HG03342 (cell line): ENCODE measurements at regions not wholly inside any gene's neighbourhood (a gene's known extent, or its start where the extent isn't known, plus 50 kb on each side); places are given as distances from the start of the nearest gene placed in this dataset.

Experiments used
- ATAC-seq: cut with Tn5 transposase; IDR thresholded peaks from one replicate; pipeline ENCODE4 v1.9.1; 2021; ENCODE audit warnings: mild to moderate bottlenecking, moderate library complexity; ENCODE audit not compliant: unreplicated experiment

DNA sequence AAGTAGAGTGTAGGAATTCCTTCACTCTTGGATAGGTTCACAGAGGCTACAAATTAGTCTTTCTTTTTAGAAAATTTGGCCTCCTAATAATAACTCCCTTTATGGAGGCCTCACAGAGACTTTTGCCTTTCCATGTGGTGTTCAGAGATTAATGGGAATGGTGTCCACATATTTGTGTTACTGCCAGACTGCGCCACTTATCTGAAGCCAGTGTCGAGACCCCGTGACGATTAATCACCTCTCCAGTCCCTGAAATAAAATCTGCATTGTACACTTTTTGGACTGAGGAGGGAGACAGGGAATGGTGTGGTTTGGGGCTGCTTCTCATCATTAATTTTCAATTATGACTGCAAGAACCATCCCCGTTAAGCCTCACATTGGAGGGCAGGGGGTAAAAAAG lies 980.5 kb downstream of the FLRT2 start:
- no peak for ATAC-seq

DNA sequence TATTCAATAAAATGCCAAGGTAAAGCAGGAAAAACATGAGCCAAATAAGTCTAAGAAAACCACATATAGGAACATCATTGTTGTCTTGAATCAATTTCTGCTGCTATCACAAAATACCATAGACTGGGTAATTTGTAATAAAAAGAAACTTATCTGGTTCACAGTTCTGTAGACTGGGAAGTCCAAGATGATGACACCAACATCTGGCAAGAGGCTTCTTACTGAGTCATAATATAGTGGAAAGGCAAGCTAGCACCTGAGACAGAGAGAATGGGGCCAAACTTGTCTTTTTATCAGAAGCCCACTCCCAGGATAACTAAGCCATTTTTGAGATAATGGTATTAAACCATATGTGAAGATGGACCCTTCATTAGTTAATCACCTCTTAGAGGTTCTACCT lies 975.9 kb downstream of the FLRT2 start:
- ATAC-seq, result no peak

DNA sequence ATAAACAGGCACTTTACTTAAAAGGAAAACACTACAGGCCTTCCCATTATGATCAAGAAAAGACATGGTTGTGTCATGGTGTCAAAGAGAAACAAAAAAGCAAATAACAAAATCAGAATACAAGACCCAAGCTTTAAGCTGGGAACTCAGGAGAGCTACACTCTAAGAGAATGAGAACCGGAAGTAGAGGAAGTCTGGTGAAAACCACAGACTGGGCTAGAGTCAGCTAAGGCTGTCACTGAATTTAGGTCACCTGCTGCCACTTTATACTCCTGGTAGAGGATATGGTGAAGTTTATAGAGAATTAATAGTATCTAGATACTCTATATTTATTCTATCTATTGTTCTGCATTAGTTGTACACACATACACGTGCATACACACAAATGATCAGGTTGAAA lies 971.7 kb downstream of the FLRT2 start:
- no peak for ATAC-seq

DNA sequence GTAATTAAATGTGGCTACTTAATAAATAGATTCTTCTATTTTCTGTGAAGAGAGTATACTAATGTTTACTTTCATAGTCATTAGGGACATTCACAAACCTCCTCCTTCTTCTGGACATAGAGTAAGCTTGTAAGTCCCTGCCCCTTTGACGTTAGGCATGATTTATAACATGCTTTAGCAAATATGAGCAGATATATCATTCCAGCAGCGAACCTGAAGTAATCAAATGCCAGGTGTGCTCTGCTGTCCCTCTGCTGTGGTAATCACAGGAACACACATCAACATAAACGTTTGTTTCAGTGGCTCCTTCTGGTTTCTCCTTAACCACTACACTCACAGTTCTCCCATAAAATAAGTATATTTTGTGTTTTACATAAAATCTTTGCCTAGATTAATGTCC lies 961.8 kb downstream of the FLRT2 start:
- ATAC-seq, result no peak

DNA sequence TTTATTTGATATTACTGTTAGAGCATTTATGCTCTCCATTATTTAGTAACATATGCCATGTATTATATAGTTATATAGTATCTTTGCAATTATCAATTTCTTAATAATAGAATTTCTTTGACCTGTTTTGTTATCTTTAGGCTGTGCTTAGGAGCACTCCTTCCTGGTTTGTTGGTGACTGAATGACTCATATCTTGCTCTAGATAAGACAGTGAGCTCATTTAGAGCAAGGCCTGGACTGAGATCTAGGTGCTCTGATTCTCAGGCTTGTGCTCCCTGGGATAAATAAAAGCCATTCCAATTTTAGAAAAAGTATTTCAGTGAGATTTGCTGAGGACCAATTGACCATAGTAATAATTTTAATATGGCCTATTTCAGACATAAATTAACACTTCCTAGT lies 951.2 kb downstream of the FLRT2 start:
- no peak for ATAC-seq

DNA sequence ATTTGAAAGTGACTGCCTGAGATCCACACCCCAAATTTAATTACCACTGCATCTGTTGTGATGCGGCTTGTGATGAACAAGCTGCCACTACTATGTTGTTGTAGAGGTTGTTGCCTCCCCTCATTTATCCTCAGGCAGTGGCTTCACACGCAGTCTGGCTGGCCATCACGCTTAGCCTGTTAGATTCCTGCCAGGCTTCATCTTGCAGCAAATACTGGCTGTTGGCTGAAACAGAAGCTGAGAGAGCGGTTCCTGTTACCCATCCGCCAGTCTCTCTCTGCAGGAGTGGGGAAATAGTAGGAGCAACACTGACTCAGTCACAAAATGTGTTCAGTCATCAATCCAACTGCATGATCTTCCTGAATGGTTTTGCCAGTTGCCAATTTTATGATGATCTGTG lies 934.4 kb downstream of the FLRT2 start:
- no peak for ATAC-seq

DNA sequence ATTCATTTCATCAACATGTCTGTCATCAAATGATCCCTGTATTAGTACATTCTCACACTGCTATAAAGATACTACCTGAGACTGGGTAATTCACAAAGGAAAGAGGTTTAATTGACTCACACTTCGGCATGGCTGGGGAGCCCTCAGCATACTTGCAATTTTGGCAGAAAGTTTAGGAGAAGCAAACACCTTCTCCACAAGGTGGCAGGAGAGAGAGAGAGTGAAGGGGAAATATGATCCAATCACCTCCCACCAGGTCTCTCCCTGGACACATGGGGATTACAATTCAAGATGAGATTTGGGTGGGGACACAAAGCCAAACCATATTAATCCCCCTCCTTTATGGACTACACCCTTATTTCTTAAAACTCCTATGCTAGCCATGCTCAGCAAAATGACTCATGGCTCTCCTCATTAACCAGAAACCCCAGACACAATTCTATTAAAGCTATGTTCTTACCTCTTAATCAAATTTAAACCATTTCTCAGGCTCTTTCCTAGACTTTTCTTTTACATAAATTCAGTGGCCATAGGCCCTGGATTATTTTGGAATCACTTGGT lies 932.3 kb downstream of the FLRT2 start:
- no peak for ATAC-seq

DNA sequence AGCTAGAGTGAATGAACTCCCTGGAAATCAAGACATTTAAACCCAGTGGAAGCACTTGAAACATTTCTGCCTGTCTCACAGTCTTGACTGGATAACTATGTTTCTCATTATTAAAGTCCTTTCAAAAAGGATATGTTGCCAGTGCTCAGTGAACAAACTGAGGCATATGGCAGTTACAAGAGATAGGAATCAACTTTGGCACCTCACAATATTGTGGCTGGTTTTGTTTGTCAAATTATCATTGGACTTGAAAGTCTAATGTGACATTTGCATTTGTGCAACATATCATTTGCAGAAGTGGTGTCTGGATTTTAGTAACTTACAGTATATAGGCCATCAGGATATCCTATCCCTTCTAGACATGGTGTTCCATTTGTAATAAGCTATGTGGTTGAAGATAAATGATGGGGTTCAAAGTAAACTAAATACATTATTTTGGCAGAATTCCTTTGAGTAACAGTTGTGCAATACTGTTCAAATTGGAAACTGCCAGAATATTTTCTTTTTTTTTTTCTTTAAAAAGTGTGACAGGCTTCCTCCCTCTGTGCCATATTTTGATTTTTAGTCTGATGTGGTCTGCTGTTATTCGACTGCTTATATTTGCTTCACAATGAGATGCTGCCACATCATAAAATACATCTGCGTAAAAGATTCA lies 927.7 kb downstream of the FLRT2 start:
- ATAC-seq, result no peak

DNA sequence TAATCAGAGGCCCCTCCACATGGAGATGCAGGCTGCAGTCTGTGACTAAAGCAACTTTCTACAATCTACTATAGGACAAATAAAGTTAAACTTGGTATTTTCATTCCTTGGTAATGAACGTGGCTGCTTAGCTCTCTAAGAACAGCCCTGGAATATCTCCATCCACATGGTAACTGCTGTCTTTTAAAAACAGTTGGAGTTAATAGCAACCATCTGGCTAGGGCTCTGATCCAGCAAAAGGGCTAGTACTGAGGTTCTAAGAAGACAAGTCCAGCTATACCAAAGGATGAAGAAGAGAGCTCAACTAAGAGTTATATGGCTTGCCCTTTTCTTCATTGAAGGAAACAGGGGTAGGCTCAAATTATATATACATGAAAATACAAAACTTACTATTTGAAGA lies 920.1 kb downstream of the FLRT2 start:
- no peak for ATAC-seq

DNA sequence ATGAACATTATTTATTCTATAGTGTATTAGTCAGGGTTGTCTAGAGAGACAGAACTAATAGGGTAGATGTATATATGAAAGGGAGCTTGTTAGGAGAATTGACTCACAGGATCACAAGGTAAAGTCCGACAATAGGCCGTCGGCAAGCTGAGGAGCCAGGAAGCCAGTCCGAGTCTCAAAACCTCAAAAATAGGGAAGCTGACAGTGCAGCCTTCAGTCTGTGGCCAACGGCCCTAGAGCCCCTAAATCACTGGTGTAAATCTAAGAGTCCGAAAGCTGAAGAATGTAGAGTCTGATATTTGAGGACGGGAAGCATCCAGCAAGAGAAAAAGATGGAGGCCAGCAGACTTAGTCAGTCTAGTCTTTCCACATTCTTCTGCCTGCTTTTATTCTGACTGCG lies 912.2 kb downstream of the FLRT2 start:
- no peak for ATAC-seq

DNA sequence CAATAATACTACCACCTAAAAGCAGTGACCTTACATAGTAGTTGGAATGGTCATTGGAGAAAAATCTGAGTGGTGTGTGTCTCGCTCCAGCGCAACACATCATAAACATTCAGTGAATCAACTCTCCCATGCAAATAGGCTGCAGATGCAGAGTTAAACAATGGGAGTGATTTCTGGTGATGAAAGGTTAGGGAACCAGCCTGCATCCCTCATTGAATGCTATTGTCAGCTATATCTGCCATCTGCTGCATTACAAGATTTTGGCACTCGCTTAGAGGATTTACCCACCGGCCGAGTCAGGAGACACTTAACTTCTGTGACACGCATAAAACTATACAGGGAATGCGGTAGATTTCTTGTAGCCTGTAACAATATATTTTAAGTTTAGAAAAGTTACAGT lies 900.9 kb downstream of the FLRT2 start:
- no peak for ATAC-seq

DNA sequence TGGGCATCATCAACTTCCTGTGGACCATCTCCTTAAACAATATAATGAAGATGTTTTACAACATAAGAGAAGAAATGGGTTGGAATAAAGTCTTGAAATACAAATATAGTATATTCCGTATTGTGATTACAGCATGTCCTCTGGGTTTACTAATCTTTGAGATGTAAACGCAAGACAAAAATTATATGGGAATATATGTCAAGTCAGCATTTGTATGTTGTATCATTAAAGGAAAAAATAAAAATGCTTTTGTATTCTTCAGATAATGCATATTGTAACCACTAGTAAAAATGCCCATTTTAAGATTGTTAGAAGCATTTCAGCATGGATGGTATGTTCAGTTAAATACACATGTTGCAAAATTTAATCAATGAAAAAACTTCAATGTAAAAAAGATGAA lies 893.3 kb downstream of the FLRT2 start:
- no peak for ATAC-seq

DNA sequence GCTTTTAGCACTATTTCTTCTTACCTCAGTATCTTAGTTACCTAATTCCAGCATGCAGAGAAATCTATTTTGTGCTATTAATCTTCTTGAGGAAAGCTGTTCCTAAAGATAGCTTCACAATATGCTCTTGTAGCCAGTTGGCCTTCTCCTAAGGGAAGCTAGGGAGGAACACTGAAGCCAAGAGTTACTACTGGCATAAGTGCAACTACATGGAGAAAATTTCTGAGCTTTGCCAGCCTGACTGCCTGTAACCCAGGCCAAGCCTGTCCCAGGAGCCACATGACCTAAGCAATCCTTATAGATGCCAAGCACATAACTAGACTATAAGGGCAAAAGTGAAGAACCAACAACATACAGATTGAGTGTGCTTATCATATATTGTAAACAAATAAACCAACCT lies 890.2 kb downstream of the FLRT2 start:
- ATAC-seq, result no peak

DNA sequence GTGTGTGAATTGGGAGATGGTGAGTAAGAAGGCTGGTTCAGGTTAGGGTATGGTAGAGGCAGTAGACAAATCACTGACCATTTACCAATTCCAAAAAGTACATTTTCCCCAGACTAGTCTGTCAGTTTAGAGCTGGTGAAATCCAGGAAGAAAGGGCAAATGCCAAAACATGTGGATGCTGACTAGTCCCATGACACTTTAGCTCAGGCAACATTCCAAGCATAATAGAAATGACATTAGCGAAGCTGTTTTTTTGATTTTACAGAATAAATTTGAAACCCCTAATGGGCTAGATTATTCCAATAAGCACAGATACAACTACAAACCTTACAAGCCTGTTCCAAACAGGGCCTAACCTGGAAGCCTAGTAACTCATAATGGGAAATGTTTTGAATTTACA lies 884.2 kb downstream of the FLRT2 start:
- ATAC-seq, result no peak

DNA sequence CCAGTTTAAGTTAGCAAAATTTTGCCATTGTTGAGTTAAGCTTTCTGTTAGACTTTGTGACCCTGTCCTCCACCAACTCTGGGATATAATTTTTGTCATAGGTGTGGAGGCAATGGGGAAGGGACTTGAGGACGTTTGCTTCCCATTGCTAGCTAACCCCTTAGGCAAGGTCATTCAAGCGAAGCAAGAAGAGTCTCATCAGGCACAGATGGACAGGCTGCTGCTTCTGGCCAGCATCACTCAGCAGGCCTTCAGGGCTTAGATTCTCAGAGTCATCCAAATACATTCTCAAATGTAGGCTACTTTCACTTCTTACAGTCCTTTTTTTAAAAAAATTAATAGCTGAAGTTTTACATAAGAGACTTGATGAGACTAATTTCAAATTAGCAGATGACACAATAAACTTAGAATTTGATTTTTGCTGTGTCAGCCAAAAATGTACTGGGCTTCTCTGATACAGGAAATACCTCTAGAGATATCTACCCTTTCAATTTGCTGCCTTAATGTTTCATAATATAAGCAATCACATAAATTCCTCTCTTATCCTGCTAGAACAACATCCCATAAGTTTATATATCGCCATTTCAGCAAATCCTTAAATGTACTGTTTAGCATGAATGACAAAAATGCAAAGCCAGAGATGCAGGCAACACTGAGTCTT lies 875.2 kb downstream of the FLRT2 start:
- no peak for ATAC-seq

DNA sequence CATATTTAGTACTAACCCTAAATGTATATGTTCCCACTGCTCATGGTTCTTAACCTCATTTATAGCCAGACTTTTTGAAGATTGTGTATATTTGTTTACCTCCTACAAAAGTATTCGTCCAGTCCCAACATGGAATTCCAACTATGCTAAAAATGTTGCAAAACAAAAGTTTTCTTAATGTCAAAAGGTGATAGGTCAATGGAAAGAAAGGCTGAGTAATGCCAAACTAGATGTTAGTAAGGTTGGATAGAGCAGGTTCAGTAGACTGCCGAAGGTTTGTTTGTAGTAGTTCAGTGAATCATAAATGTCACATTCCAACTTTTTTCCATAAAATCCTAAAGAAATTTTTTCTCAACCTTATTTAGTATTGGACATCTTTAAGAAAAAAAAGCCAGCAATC lies 874.5 kb downstream of the FLRT2 start:
- ATAC-seq, result no peak

DNA sequence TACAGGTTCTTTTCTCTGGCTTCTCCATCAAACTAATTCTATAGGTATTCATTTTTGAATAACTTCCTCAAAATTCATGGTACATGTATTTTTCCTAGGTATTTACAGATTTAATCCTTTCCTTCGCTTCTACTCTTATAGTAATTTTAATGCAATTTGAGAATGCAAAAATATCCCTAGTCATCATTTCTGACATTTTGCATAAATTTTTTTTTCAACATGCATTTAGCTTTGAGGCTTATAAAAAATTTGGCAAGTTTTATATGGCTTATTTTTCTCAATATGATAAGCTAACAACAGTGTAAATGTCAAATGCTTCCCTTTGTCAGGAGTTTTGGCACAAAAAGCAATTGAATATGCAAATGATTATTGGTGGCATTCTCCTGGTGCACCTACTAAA lies 872.6 kb downstream of the FLRT2 start:
- no peak for ATAC-seq

DNA sequence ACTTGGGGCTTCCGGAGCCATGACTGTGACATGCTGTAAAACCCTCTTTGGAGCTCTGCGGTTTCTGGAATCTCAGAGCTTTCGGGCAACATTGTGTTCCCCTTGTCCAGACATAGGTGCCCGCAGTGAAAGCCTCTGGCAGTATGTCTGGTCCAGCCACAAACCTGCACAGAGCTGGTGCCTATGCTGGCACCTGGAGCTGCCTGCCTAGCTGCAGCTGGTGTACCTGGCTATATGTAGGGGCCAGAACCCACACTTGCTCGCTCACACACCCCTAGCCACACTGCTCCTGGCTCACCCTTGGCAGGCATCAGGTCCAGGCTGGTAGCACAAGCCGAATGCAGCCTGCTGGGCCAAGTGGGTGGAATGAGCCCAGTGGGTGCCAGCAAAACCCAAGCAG lies 861.1 kb downstream of the FLRT2 start:
- ATAC-seq, result no peak

DNA sequence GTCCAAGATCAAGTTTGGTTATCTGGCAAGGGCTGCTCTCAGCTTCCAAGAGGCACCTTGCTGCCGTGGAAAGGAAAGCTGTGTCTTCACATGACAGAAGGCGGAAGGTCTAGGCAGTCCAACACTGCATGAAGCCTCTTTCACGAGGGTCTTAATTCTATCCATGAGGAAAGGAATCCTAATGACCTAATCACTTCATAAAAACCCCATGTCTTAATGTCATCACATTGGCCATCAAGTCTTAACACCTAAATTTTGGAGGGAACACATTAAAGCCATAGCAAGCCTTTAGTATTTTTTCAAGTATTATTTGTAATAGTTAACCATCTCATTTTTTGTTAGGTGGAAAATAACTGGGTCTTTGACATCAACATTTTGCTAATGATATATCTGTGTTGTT lies 858.3 kb downstream of the FLRT2 start:
- no peak for ATAC-seq

DNA sequence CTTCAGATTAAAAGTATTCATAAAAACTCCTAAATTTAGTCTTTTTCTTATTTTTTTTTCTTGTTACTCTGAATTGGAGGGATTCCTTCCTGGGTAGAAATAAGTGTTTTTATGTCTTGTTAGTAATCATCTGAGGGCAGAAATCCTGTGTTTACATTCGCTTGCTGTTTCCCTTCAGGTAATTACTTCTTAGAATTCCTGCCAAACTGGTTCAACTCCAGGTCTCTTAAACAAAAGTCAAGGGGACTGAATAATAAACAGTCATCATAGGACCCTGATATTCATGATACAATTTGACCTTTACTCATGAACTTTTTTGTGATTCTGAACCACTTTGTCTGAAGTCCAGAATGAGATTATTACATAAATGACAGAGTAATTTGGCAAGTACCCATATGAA lies 843.9 kb downstream of the FLRT2 start:
- no peak for ATAC-seq

DNA sequence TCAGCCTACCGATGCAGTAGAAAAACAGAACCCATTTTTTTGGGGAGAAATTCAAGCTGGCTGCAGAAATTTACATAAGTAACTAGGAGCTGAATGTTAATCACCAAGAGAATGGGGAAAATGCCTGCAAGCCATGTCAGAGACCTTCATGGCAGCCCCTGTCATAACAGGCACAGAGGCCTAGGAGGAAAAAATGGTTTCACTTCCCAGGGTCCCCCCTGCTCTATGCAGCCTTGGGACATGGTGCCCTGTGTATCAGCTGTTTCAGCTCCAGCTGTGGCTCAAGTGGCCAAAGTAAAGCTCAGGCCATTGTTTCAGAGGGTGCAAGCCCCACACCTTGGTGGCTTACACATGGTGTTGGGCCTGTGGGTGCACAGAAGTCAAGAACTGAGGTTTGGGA lies 842.5 kb downstream of the FLRT2 start:
- no peak for ATAC-seq

DNA sequence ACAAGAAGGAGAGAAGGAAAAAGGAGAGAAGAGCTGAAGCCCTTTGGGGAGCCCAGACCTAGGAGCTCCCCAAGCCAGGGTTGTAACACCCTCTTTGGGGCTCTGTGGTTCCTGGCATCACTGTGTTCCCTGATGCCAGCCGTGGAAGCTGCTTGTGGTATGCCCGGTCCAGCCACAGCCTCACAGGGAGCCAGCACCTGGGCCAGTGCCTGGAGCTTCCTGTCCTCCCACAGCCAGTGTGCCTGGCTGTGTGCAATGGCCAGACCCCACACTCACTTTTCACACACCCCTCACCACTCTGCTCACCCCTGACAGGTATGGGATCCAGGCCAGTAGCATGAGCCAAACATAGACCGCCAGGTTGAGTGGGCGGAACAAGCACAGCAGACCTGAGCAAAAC lies 834.7 kb downstream of the FLRT2 start:
- no peak for ATAC-seq

DNA sequence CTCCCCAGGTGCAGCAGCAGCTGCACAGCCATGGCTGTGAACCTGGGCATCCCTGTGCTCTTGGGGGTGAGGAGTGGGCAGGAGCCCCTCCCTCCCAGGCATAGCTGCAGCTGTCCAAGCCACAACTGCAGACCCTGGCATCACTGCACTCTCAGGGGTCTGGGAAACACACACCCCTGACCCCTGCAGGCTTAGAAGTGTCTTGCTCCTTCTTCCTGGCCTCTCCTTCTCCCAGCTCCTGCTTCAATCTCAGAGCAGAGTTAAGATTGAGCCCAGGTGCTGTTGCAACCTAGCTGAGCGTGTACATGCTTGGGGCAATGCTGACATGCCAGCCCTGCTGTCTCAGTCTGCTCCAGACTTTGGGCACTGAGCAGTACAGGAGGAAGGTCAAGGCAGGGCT lies 833.6 kb downstream of the FLRT2 start:
- no peak for ATAC-seq
